ENCODE measurements at regions not wholly inside any gene's neighbourhood (a gene's known extent, or its start where the extent isn't known, plus 50 kb on each side); places are given as distances from the start of the nearest gene placed in this dataset.

- DNase-seq (ENCODE audit: low read depth in 4 of 4, low spot score in 3 of 4): no peak
Observed at GRCh38 chr2:128779301-128780095, 460.8 kb upstream of the HS6ST1 start.

GRCh38 chr2:128780434-128781080 is 461.9 kb upstream of the HS6ST1 start:
- no peak for DNase-seq (ENCODE audit: low read depth in 4 of 4, low spot score in 3 of 4)

GRCh38 chr2:128781166-128781565 is 462.5 kb upstream of the HS6ST1 start:
- no peak for DNase-seq (ENCODE audit: low read depth in 4 of 4, low spot score in 3 of 4)

- no peak for DNase-seq (ENCODE audit: low read depth in 4 of 4, low spot score in 3 of 4)
Observed at GRCh38 chr2:128781585-128782385, 463.1 kb upstream of the HS6ST1 start.

- DNase-seq (ENCODE audit: low read depth in 4 of 4, low spot score in 3 of 4): no peak
Observed at GRCh38 chr2:128782411-128783192, 463.9 kb upstream of the HS6ST1 start.

GRCh38 chr2:128783193-128783671 is 464.6 kb upstream of the HS6ST1 start:
- no peak for DNase-seq (ENCODE audit: low read depth in 4 of 4, low spot score in 3 of 4)

- no peak for DNase-seq (ENCODE audit: low read depth in 4 of 4, low spot score in 3 of 4)
Observed at GRCh38 chr2:128783896-128784295, 465.2 kb upstream of the HS6ST1 start.

- no peak for DNase-seq (ENCODE audit: low read depth in 4 of 4, low spot score in 3 of 4)
Observed at GRCh38 chr2:128784626-128785306, 466.1 kb upstream of the HS6ST1 start.

- no peak for DNase-seq (ENCODE audit: low read depth in 4 of 4, low spot score in 3 of 4)
Observed at GRCh38 chr2:128786316-128786715, 467.6 kb upstream of the HS6ST1 start.

- no peak for DNase-seq (ENCODE audit: low read depth in 4 of 4, low spot score in 3 of 4)
Observed at GRCh38 chr2:128786741-128787478, 468.2 kb upstream of the HS6ST1 start.

GRCh38 chr2:128787616-128788015 is 468.9 kb upstream of the HS6ST1 start:
- no peak for DNase-seq (ENCODE audit: low read depth in 4 of 4, low spot score in 3 of 4)

GRCh38 chr2:128788636-128789220 is 470.1 kb upstream of the HS6ST1 start:
- DNase-seq (ENCODE audit: low read depth in 4 of 4, low spot score in 3 of 4): no peak

GRCh38 chr2:128789221-128789620 is 470.6 kb upstream of the HS6ST1 start:
- no peak for DNase-seq (ENCODE audit: low read depth in 4 of 4, low spot score in 3 of 4)

- no peak for DNase-seq (ENCODE audit: low read depth in 4 of 4, low spot score in 3 of 4)
Observed at GRCh38 chr2:128789776-128790455, 471.2 kb upstream of the HS6ST1 start.

- DNase-seq (ENCODE audit: low read depth in 4 of 4, low spot score in 3 of 4): no peak
Observed at GRCh38 chr2:128790541-128791001, 471.9 kb upstream of the HS6ST1 start.

GRCh38 chr2:128791120-128791984 is 472.7 kb upstream of the HS6ST1 start:
- DNase-seq (ENCODE audit: low read depth in 4 of 4, low spot score in 3 of 4): no peak

GRCh38 chr2:128791985-128792320 is 473.3 kb upstream of the HS6ST1 start:
- no peak for DNase-seq (ENCODE audit: low read depth in 4 of 4, low spot score in 3 of 4)
